ENCODE measurements at regions not wholly inside any gene's neighbourhood (a gene's known extent, or its start where the extent isn't known, plus 50 kb on each side); places are given as distances from the start of the nearest gene placed in this dataset.
"Not testable (repeated sequence)": the region's sequence is repeated elsewhere in the genome, so short reads cannot be mapped to it uniquely, and the experiment has no call there.

DNA sequence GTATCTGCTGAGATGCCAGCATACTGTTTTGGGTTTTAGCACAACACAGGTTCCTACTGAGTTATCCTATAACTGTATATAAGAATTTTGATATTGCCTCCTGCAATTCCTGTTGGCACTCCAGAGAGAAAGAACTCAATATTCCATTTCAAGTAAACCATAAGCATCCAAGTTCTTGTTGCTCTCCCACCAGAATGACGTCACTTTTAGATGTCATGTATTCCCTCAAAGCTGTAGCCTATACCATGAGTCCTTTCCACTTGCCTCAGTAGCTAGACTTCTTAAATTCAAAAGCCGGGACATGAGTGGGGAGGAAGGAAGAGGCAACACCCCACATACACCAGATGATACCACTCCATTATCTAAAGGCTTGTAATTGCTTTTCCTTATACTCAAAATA is 171.5 kb downstream of the ALDH8A1 start:
- DNase-seq: no peak

DNA sequence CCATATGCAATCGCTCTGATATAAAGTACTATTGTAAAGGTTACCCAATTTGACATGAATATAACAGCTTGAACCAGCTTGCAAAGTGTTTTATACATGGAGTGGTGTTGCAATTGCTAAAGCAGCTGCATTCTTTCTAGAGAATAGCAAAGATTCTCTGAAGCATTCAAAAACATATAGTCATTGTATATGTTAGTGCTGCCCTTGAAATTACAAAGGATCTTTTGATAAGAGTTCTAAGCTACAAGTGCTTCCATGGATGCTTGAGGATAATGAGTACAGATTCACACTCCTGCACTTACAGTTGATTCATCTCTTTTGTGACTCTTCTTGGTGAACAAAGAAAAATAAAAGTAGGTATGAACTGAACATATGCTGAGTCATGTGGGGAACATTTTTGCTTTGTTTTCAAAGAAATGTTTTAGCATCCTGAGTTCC is 175.7 kb downstream of the ALDH8A1 start:
- peak; percentile 63 for DNase-seq

DNA sequence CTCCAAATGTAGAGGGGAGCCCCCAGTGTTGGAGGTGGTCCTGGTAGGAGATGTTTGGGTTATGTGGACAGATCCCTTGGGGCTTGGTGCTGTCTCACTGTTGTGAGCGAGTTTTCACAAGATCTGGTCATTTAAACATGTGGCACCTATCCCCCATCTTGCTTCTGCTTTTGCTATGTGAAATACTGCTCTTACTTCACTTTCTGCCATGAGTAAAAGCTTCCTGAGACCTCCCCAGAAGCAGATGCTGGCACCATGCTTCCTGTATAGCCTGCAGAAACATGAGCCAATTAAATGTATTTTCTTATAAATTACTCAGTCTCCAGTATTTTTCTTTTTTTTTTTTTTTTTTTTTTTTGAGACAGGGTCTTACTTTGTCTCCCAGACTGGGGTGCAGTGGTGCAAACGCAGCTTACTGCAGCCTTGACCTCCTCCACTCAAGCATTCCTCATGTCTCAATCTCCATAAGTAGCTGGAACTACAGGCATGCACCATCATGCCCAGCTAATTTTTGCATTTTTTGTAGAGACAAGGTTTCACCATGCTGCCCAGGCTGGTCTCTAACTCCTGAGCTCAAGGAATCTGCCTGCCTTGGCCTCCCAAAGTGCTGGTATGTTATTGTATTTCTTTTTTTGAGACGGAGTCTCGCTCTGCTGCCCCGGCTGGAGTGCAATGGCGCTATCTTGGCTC is 177.1 kb downstream of the ALDH8A1 start:
- DNase-seq: no peak

DNA sequence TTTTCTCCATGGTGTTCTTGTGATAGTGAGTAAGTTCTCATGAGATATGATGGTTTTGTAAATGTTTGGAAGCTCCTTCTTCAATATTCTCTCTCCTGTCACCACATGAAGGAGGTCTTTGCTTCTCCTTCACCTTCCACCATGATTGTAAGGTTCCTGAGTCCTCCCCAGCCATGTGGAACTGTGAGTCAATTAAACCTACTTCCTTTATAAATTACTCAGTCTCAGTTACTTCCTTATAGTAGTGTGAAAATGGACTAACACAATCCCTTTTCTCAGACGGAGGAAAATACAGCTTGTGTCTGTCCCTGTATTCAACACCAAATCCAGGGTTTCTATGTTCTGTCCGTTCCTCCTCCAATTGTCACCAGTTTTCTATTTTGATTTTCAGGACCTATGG is 181.0 kb downstream of the ALDH8A1 start:
- DNase-seq: no peak

DNA sequence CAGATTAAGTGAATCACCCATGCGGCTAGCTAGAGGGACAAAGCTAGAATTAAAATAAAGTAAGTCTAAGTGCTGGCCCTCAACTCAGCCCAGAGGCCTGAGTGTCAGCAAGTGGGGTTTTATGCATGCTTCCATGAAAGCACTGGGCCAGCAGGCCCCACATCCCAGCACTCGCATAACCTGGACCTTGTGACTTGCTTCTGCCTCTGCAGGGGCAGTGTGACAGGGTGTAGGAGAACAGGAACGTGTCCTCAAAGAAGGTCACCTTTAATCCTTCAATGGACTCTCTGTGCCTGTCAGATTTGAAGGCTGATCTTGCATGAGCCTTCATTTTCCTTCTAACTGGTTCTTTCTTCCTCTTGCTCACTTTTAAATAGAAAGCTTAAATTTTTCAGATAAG is 183.4 kb downstream of the ALDH8A1 start:
- no peak for DNase-seq

DNA sequence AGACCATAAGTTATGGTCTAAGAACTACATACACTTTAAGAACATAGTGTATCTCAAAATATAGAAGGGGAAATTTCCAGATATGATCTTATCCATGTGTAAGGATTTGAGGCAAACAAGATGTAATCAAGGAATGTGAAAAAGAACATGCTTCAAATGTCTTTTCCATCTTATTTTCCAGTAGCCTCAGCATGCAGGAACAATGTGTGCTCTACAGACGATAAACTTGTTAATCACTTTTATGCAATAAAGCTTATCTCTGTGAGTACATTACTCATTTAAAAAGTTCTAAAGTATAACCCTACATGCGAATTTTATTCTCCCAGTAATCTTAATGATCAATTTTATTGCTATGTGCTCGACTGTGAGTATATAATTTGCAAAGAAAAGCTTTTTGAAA is 185.2 kb downstream of the ALDH8A1 start:
- no peak for DNase-seq

DNA sequence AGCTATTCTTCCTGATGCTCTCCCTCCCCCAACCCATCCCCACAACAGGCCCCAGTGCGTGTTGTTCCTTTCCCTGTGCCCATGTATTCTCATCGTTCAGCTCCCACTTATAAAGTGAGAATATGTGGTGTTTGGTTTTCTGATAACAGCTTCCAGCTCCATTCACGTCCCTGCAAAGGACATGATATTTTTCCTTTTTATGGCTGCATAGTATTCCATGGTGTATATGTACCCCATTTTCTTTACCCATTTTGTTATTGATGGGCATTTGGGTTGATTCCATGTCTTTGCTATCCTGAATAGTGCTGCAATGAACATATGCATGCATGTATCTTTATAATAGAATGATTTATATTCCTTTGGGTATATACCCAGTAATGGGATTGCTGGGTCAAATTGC is 186.3 kb downstream of the ALDH8A1 start:
- DNase-seq: not testable (repeated sequence)

DNA sequence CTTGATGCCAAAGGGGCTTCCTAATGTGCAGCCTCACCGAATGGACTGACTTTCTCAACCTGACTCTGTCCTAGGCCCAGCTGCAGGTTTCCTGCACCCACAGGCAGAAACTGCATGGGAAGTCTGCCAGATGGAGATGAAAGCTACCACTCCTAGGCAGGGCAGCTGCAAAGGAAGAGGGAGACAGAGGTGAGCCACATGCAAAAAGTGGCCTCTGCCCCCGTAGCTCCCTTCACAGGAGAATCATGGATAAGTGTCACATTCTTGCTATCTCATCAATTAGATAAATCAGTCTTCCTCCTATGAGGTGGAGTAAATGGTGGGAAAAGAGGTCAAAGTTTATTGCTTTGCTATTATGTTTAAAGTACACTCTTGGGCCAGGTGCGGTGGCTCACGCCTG is 191.3 kb downstream of the ALDH8A1 start:
- no peak for DNase-seq

DNA sequence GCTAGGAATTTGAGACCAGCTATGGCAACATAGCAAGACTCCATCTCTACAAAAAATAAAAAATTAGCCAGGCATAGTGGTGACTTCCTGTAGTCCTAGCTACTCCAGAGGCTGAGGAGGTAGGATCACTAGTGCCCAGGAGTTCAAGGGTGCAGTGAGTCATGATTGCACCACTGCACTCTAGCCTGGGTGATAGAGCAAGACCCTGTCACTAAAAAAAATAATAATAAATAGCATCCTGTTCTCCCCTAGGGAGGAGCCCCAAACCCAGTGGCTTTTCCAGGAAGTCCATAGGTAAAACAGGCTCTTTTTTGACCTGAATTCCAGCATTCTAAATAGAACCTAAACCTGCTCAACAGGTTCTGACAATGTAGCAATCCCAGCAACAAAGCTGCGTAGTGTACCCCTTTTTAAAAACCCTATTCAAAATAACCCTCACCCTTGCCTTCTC is 192.0 kb downstream of the ALDH8A1 start:
- DNase-seq: no peak

DNA sequence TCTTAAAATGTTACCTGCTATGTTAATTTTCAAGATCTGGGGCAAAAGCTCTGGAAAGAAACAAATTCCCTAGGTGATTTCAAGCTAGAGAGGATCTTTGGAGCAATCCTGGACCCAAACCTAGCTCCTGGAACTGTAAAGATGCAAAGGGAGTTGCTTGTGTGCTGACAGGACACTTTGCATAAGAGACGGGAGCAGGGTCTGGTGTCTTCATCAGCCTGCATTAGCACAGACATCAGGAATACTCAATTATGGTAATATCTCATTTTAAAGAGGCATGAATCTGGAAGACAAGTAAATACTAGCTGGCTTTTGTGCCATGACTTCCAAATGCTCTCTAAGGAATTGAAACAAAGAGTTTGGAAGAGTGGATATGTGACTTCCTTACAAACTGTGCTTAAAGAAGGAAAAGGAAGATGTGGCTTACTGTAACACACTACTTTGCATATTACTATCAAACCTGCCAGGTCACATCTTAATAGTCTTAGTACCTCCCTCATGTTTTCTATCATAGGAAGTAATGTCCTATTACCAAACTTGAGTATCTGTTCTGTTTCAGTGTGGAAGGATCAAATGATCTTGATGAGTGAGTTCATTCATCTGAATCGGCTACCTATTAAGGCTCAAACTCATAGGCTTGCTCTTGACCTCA is 193.4 kb downstream of the ALDH8A1 start:
- DNase-seq: no peak

DNA sequence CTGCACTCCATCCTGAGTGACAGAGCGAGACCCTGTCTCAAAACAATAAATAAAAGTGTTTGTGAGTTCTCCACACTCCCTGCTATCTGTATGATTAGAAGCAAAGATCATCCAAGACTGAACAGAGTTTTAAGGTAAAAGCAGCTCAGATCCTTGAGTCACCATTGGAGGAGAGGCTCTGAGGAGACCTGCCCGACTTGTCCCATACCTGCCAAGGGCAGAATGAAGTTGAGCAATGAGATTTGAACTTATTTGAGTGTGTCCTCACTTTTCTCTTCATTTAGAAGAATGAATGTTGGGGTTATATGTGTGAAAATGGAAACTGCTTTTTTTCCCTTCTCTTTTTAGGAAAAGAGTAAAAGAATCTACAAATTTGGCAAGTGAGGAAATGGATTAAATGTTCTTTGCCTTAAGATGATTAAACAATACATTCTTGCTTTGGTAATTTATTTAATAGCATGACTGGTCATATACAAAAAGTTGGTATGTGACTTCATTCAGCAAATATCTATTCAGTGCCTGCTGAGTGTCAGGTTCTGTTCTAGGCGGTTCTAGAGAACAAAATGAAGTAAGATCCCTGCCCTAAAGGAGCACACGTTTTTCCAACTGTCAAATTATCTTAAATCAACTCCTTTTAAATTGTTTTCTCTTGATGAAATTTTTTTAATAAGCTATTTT is 195.7 kb downstream of the ALDH8A1 start:
- no peak for DNase-seq

DNA sequence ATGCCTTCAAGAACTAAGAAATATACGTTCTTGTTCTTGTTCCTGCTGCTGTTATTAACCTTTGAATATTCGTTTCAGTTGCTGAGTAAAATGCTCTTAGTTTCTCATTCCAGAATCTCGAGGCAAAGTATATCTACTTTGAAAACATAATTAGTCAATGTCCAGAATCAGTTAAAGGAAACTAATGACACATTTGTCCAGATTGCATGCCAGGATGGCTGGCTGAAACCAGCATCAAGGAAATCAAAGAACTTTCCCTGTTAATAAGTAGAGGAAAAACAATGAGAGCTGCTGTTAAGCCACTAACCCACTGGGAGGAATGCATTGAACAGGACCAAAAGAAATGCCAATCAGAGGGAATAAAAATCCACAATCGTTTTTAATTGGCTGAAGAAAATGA is 196.9 kb downstream of the ALDH8A1 start:
- DNase-seq: no peak

DNA sequence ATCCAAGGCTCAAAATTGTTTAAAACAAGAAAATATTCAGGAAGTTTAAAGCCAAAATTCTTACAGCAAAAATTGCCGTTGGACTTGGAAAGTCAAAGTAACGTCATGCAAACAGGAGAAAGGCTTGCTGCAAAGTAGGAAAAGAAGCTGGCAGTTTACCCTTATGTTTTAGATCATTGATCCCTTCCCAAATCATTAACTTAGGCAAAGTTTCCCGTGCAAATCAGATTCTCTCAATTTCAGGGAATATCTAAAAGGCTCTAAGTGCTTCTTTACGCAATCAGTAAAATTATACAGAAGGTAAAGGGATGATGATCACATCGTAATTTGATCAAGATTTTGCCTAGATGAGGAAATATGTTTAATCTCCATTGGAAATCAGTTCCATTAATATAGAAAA is 197.5 kb downstream of the ALDH8A1 start:
- DNase-seq: no peak

DNA sequence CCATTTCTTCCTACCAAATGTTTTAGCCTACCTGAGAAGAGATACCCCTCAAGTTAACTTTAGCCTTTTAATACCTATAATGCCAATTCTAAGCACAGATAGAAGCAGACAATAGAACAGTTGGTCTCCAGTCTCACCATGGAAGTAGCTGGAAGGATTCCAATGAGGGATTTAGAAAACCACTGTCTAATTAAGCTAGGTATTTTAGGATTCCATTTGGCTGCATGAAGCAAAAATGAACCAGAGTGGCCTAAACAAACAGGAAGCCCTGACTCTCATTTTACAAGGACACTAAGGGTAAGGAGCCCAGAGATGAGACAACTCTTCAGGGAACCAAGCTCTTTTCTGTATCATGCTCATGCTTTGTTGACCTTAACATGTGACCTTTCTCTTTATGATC is 199.2 kb downstream of the ALDH8A1 start:
- DNase-seq: peak; percentile 90

DNA sequence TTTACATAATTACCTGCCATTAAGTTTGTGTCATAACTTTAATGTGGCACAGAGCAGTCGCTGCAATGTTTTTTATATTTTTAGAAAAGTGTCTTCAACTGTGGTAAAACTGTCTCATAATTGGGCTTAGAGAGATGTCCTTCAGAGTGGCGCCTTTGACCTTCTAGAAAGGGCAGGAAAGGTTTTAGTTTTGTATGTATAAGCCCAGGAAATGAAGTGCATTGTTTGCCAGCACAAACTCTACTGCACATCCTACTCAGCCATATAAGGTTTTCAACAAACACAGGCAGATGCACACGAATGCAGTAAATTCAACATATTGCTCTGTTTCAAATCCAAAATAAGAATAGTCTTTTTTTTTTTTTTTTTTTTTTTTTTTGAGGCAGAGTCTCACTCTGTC is 201.4 kb downstream of the ALDH8A1 start:
- DNase-seq: no peak

DNA sequence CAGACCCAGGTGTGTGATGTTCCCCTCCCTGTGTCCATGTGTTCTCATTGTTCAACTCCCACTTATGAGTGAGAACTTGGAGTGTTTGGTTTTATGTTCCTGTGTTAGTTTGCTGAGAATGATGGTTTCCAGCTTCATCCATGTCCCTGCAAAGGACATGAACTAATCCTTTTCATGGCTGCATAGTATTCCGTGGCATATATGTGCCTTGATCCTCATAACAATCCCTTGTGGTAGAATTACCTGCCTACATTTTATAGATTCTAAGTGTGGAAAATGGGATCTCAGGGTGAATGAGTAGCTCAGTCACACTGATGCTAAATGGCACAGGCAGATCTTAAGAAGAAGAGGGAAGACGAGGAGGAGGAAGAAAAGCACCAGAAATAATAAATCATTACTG is 202.7 kb downstream of the ALDH8A1 start:
- not testable (repeated sequence) for DNase-seq

DNA sequence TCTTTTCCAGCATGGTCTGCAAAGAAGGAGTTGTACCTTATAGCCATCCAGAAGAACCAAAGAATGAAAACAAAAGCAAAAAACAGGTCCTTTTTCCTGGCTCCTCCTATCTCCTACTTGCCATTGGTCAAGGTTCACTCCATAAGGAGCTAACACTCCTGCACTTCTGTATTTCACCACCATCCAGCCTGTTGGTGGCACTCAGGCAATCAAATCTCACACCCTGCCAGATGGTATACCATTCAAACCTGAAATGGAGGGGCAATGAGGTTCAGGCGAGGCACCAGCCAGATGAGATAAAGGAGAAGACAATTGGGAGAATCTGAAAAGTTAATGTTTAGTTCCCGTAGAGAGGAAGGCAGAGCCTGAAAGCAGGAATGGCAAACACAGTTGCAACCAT is 203.8 kb downstream of the ALDH8A1 start:
- DNase-seq: no peak

DNA sequence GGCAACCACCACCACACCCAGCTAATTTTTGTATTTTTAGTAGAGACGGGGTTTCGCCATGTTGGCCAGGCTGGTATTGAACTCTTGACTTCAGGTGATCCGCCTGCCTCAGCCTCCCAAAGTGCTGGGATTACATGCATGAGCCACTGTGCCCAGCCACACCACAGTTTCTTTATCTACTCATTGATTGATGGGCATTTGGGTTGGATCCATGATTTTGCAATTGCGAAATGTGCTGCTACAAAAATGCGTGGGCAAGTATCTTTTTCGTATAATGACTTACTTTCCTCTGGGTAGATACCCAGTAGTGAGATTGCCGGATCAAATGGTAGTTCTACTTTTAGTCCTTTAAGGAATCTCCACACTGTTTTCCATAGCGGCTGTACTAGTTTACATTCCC is 204.7 kb downstream of the ALDH8A1 start:
- not testable (repeated sequence) for DNase-seq

DNA sequence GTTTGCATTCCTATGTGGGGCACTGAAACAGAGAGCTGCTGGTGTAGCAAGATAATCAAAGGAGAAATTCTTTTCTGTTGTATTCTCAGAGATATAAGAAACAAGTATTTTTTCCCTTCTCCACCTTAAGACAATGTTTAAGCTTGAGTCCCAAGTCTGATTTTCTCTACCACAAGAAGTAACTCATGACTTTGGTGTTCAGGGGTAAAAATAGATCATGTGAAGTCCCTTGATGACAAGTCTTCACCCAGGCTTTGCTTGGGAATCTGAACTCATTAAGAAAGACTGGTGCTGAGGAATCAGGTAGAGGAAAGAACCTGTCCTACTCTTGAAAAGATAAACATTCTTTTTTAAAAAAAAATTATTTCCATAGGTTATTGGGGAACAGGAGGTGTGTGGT is 205.6 kb downstream of the ALDH8A1 start:
- DNase-seq: peak; percentile 36

DNA sequence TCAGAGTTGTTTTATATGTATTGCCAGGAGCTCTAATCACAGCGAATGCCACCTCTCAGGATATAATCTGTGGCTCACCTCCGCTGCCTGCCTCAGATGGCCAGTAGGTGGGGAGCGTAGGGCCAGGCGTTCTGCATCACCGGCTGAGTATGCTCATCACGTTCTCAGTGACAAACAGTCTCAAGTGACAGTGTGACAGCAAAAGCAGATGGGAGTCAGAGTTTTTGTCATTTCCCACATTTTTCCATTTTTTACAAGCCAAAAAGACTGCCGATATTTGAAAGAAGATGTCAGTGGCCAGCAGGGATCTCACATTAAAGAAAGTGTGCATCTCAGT is 208.7 kb downstream of the ALDH8A1 start:
- DNase-seq: no peak

DNA sequence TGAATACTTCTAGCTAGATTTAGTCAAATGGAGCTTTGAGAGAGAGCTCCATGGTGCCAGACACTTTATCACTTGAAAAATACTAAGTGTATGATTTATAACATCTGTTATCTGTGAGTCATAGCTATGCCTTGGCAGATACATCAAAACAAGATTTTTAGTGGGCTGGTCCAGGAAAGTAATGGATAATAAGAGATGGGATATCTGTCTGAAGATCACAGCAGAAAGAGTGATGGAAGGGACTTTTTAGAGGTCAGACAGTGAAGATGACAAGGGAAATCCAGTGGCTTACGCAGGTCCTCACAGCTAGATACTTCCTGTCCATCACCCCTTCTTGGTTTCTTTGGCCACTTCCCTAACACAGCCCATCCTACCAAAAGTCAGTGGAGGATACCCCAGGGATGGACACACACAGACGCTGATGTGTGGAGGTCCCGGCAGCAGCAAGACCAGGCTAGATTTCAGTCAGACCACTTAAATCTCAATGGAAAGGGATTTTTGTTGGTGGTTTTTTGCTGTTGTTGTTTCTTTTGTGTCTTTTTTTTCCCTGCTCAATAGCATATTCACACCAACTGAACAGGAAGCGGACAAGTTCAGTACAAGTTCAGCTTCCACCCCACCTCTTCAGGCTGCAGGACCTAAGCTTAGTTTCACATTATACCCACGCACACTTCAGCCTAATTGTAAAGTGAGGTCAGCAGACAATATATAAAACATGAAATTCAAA is 209.3 kb downstream of the ALDH8A1 start:
- peak; percentile 67 for DNase-seq

DNA sequence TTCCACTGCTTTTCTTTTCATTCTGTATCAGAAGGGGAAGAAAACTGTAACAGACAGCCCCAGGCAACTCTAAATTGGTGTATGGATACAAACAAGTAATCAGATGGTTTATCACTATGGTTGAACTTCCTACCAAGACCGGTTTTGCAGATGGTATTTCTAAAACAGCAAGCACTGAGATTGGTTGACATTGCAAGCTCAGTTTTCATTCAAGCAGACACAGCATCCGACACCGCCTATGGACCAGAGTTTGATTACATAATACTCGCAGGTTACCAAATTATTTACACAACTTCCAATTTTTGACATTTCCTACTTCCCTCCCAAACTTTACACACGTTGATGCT is 209.9 kb downstream of the ALDH8A1 start:
- no peak for DNase-seq

DNA sequence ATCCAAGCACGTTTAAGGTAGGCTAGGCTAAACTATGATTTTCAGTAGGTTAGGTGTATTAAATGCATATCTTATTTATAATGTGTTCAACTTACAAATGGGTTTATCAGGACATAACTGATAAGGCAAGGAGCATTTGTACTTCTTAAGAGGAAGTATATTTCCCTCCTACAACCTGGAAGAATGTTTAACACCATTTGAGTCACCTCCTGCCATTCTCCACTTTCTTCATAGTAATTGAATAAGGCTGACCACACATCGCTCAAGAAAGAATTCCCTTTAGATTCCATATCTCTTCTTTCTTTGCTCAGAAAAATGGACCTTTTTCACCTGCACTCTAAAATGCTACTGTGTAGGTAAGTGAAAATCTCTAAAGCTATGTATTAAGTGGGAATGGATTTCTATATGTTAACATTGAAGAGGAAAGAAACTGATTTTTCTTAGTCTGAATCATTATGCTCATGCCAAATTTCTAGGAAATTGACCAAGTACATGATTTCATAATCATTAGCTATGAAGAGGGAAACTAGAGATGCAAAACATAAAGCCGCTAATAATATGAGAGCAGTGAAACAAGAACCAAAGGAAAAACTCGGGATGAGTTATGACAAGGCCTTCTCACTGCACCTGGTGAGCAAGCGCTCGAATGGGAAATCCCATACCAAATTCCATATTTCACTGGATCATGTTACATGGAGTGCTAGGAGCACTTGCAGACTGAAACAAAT is 210.4 kb downstream of the ALDH8A1 start:
- no peak for DNase-seq

All from fibroblast of skin of right biceps (primary cell).